AG10803 (cell line): ENCODE measurements at regions not wholly inside any gene's neighbourhood (a gene's known extent, or its start where the extent isn't known, plus 50 kb on each side); places are given as distances from the start of the nearest gene placed in this dataset.

Experiments used
- DNase-seq: peaks from one replicate; pipeline ENCODE4 v3.0.0; 2010; ENCODE audit warnings: low read depth
- H3K4me3 ChIP-seq: 2 replicates; pipeline ENCODE4 v1.5.1; 2011; ENCODE audit warnings: mild to moderate bottlenecking, low read length, control low read depth
- CTCF ChIP-seq: conservative IDR thresholded peaks from 2 replicates; pipeline ENCODE4 v1.5.1; 2011; ENCODE audit warnings: mild to moderate bottlenecking, low read length, control low read depth, inconsistent platforms

- no peak for DNase-seq
- TF ChIP-seq CTCF, result no peak
Measured at GRCh38 chrX:14274691-14275090, 245.0 kb upstream of the GEMIN8 start.

GRCh38 chrX:14267216-14267615, 237.5 kb upstream of the GEMIN8 start:
- no peak for TF ChIP-seq CTCF
- no peak for DNase-seq
- H3K4me3 ChIP-seq, result no peak overlapping the region

More at GRCh38 chrX:14274691-14275090, 245.0 kb upstream of the GEMIN8 start:
- H3K4me3 ChIP-seq, result no peak overlapping the region

GRCh38 chrX:14266705-14267104, 237.0 kb upstream of the GEMIN8 start:
- no peak for TF ChIP-seq CTCF

GRCh38 chrX:14243823-14244222, 214.1 kb upstream of the GEMIN8 start:
- no peak for DNase-seq
- no peak for TF ChIP-seq CTCF
- no peak overlapping the region for H3K4me3 ChIP-seq

More at GRCh38 chrX:14266705-14267104, 237.0 kb upstream of the GEMIN8 start:
- DNase-seq, result no peak
- H3K4me3 ChIP-seq, result no peak overlapping the region

- no peak for DNase-seq
- no peak overlapping the region for H3K4me3 ChIP-seq
- TF ChIP-seq CTCF, result no peak
Measured at GRCh38 chrX:14235004-14235403, 205.3 kb upstream of the GEMIN8 start.

GRCh38 chrX:14232688-14233087, 203.0 kb upstream of the GEMIN8 start:
- DNase-seq, result no peak
- no peak overlapping the region for H3K4me3 ChIP-seq
- TF ChIP-seq CTCF, result no peak

- no peak for TF ChIP-seq CTCF
- DNase-seq, result no peak
- no peak overlapping the region for H3K4me3 ChIP-seq
Measured at GRCh38 chrX:14228611-14229010, 198.9 kb upstream of the GEMIN8 start.
